SK-N-MC (cell line): ENCODE measurements at regions not wholly inside any gene's neighbourhood (a gene's known extent, or its start where the extent isn't known, plus 50 kb on each side); places are given as distances from the start of the nearest gene placed in this dataset.

Source experiments
- EZH2 ChIP-seq: fragments of 200-600 bp; sonication (generic); IDR thresholded peaks from one replicate; pipeline ENCODE4 v1.6.1; 2017; ENCODE audit warnings: antibody characterized with exemption
- FOXP2 ChIP-seq: optimal IDR thresholded peaks from 2 replicates; pipeline ENCODE3; 2011; ENCODE audit warnings: mild to moderate bottlenecking, moderate library complexity; ENCODE audit not compliant: insufficient read depth; ENCODE audit errors: extremely low read length, control extremely low read depth
- POLR2AphosphoS5 ChIP-seq: IDR thresholded peaks from 2 replicates; pipeline ENCODE4 v1.6.1; 2012; ENCODE audit warnings: mild to moderate bottlenecking, low read depth, low read length, borderline replicate concordance

DNA sequence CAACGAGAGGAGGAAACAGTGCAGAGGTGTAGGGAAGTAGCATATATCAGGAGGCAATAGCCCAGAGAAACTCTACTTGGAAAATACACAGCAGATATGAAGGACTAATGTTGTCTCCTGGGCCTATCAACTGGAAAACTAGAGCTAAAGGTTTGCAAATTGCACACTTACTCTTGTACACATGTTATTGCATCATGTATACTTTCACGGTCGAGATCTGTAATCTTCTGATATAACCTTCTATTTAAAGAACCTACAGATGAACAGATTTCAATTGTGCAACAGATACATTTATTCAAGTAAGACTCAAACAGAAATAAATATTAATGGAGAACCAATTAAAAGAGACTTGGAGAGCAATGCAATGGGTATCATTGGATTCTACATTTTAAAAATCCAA, 256.3 kb upstream of the TMEM161B start:
- TF ChIP-seq POLR2AphosphoS5: no peak
- TF ChIP-seq EZH2: no peak
- TF ChIP-seq FOXP2: no peak
